ENCODE measurements at regions not wholly inside any gene's neighbourhood (a gene's known extent, or its start where the extent isn't known, plus 50 kb on each side); places are given as distances from the start of the nearest gene placed in this dataset.
"Not testable (repeated sequence)": the region's sequence is repeated elsewhere in the genome, so short reads cannot be mapped to it uniquely, and the experiment has no call there.

- ATAC-seq (ENCODE audit: insufficient read depth, low FRiP score), result no peak
- WGBS, 2 donors, result 92 to 94% methylated on average over 8 of the region's 8 CpGs
- H3K36me3 ChIP-seq (ENCODE audit: control insufficient read depth in 4 of 4, insufficient read depth in 4 of 4, low read length in 4 of 4), result no peaks in the 10 kb centered on the region
- H3K9ac ChIP-seq (ENCODE audit: insufficient read depth in 1 of 2, low read length in 2 of 2), result no peak overlapping the region
- H3K4me1 ChIP-seq (ENCODE audit: control insufficient read depth in 5 of 5, insufficient read depth in 5 of 5, low read length in 5 of 5), result no peaks in the 10 kb centered on the region
- peaks cover 0 to 7% (median 0%) of the 10 kb centered on the region in 4 donors for H3K9me3 ChIP-seq (ENCODE audit: control insufficient read depth in 4 of 4, insufficient read depth in 3 of 4, low read length in 3 of 4)
- no peak overlapping the region for H3K27ac ChIP-seq (ENCODE audit: low read depth in 1 of 2, low read length in 1 of 2)
- no peak for DNase-seq
- no peak for TF ChIP-seq CTCF (IDR thresholded peaks at IDR 0.05; ENCODE audit: control extremely low read depth, extremely low read depth)
- H3K4me3 ChIP-seq, result no peak overlapping the region
- H3K27me3 ChIP-seq (ENCODE audit: control insufficient read depth in 3 of 3, insufficient read depth in 3 of 3, low read length in 2 of 3), result no peaks in the 10 kb centered on the region
Observed at GRCh38 chr4:43587758-43588157, 695.2 kb downstream of the GRXCR1 start.

- no peaks in the 10 kb centered on the region for H3K27me3 ChIP-seq (ENCODE audit: control insufficient read depth in 3 of 3, insufficient read depth in 3 of 3, low read length in 2 of 3)
- H3K9me3 ChIP-seq (ENCODE audit: control insufficient read depth in 4 of 4, insufficient read depth in 3 of 4, low read length in 3 of 4), result peaks cover 0 to 2% (median 0%) of the 10 kb centered on the region in 4 donors
- no peak overlapping the region for H3K9ac ChIP-seq (ENCODE audit: insufficient read depth in 1 of 2, low read length in 2 of 2)
- DNase-seq (no peak), ATAC-seq (ENCODE audit: insufficient read depth, low FRiP score) (no peak)
- H3K27ac ChIP-seq (ENCODE audit: low read depth in 1 of 2, low read length in 1 of 2), result no peak overlapping the region
- H3K36me3 ChIP-seq (ENCODE audit: control insufficient read depth in 4 of 4, insufficient read depth in 4 of 4, low read length in 4 of 4), result no peaks in the 10 kb centered on the region
- TF ChIP-seq CTCF (IDR thresholded peaks at IDR 0.05; ENCODE audit: control extremely low read depth, extremely low read depth), result no peak
- H3K4me1 ChIP-seq (ENCODE audit: control insufficient read depth in 5 of 5, insufficient read depth in 5 of 5, low read length in 5 of 5), result no peaks in the 10 kb centered on the region
- H3K4me3 ChIP-seq, result no peak overlapping the region
Observed at GRCh38 chr4:43607400-43607799, 714.9 kb downstream of the GRXCR1 start.

- WGBS, 2 donors, result 59 to 66% methylated on average over 4 of the region's 4 CpGs
- H3K9me3 ChIP-seq (ENCODE audit: control insufficient read depth in 4 of 4, insufficient read depth in 3 of 4, low read length in 3 of 4), result no peaks in the 10 kb centered on the region
- H3K27me3 ChIP-seq (ENCODE audit: control insufficient read depth in 3 of 3, insufficient read depth in 3 of 3, low read length in 2 of 3), result no peaks in the 10 kb centered on the region
- ATAC-seq (ENCODE audit: insufficient read depth, low FRiP score) (no peak), DNase-seq (no peak)
- H3K27ac ChIP-seq (ENCODE audit: low read depth in 1 of 2, low read length in 1 of 2), result no peak overlapping the region
- no peak overlapping the region for H3K9ac ChIP-seq (ENCODE audit: insufficient read depth in 1 of 2, low read length in 2 of 2)
- no peaks in the 10 kb centered on the region for H3K36me3 ChIP-seq (ENCODE audit: control insufficient read depth in 4 of 4, insufficient read depth in 4 of 4, low read length in 4 of 4)
- no peaks in the 10 kb centered on the region for H3K4me1 ChIP-seq (ENCODE audit: control insufficient read depth in 5 of 5, insufficient read depth in 5 of 5, low read length in 5 of 5)
- TF ChIP-seq CTCF (IDR thresholded peaks at IDR 0.05; ENCODE audit: control extremely low read depth, extremely low read depth), result no peak
- no peak overlapping the region for H3K4me3 ChIP-seq
Observed at GRCh38 chr4:43607827-43608461, 715.4 kb downstream of the GRXCR1 start.

- ATAC-seq (ENCODE audit: insufficient read depth, low FRiP score) (no peak), DNase-seq (no peak)
- TF ChIP-seq CTCF (IDR thresholded peaks at IDR 0.05; ENCODE audit: control extremely low read depth, extremely low read depth), result no peak
- Histone ChIP-seq H3K36me3 (ENCODE audit: control insufficient read depth in 4 of 4, insufficient read depth in 4 of 4, low read length in 4 of 4) (no peaks in the 10 kb centered on the region), H3K4me1 (ENCODE audit: control insufficient read depth in 5 of 5, insufficient read depth in 5 of 5, low read length in 5 of 5) (no peaks in the 10 kb centered on the region), H3K27me3 (ENCODE audit: control insufficient read depth in 3 of 3, insufficient read depth in 3 of 3, low read length in 2 of 3) (no peaks in the 10 kb centered on the region), H3K27ac (ENCODE audit: low read depth in 1 of 2, low read length in 1 of 2) (no peak overlapping the region), H3K4me3 (no peak overlapping the region), H3K9me3 (ENCODE audit: control insufficient read depth in 4 of 4, insufficient read depth in 3 of 4, low read length in 3 of 4) (peaks cover 0 to 3% (median 0%) of the 10 kb centered on the region in 4 donors), H3K9ac (ENCODE audit: insufficient read depth in 1 of 2, low read length in 2 of 2) (no peak overlapping the region)
Observed at GRCh38 chr4:43619219-43619618, 726.7 kb downstream of the GRXCR1 start.

GRCh38 chr4:43637893-43638292 lies 745.4 kb downstream of the GRXCR1 start:
- WGBS, 2 donors, result 85 to 88% methylated on average over 4 of the region's 4 CpGs
- H3K36me3 ChIP-seq (ENCODE audit: control insufficient read depth in 4 of 4, insufficient read depth in 4 of 4, low read length in 4 of 4); H3K4me1 ChIP-seq (ENCODE audit: control insufficient read depth in 5 of 5, insufficient read depth in 5 of 5, low read length in 5 of 5); H3K4me3 ChIP-seq; DNase-seq; H3K27me3 ChIP-seq (ENCODE audit: control insufficient read depth in 3 of 3, insufficient read depth in 3 of 3, low read length in 2 of 3); H3K27ac ChIP-seq (ENCODE audit: low read depth in 1 of 2, low read length in 1 of 2); H3K9ac ChIP-seq (ENCODE audit: insufficient read depth in 1 of 2, low read length in 2 of 2); ATAC-seq (ENCODE audit: insufficient read depth, low FRiP score); H3K9me3 ChIP-seq (ENCODE audit: control insufficient read depth in 4 of 4, insufficient read depth in 3 of 4, low read length in 3 of 4): not testable (repeated sequence)

All from lung (tissue), 11 donors.